NCI-H2081 treated with DMSO at 0.1 percent for 48 hours (cell line): ENCODE measurements at regions not wholly inside any gene's neighbourhood (a gene's known extent, or its start where the extent isn't known, plus 50 kb on each side); places are given as distances from the start of the nearest gene placed in this dataset.
A peak's percentile ranks its signal among the peaks of the same experiment; 100 is the strongest.

ENCODE experiments used
- DNase-seq: peaks from one replicate; lab custom pipeline; 2025; lab: John Stamatoyannopoulos, UW

- no peak for DNase-seq
Observed at GRCh38 chr13:26965952-26966700, 205.5 kb downstream of the USP12 start.

- no peak for DNase-seq
Observed at GRCh38 chr13:26964278-26965250, 204.0 kb upstream of the GPR12 start.

GRCh38 chr13:26962671-26963070, 202.1 kb upstream of the GPR12 start:
- DNase-seq = no peak

DNA sequence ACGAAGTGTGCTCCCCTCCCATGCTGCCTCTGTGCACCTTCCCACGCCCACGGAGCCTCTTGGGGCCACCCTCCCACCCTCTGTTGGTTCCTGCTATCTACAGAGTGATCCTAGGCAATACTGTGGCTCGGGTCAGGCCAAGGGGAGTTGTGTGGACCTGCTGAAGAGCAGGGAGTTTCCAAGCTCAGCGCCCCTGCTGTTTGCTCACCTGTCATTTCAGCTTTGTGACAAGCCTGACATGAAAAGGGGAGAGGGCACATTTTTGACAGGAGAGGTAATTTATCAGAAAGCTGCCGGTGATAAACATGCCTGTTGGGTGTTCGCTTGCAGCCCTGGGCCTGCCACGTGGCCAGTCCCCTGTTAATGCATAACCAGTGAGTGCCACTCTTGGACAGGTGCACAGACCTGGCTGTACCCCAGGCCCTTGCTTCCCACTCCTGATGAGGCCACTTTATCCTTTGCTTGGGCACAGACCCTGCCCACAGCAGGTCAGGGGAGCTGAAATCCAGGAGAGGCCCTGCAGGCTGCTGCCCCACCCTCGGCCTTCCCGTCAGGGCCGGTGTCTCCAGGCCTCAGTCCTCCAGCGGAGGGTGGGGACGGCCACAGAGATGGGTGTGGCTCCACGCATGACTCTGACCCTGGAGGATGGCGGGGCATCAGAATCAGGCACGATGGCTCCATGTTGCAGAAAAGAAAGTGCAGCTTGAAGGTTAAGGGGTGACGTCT, 201.5 kb upstream of the GPR12 start:
- DNase-seq = no peak

- no peak for DNase-seq
Observed at GRCh38 chr13:26957182-26957581, 196.6 kb upstream of the GPR12 start.

DNA sequence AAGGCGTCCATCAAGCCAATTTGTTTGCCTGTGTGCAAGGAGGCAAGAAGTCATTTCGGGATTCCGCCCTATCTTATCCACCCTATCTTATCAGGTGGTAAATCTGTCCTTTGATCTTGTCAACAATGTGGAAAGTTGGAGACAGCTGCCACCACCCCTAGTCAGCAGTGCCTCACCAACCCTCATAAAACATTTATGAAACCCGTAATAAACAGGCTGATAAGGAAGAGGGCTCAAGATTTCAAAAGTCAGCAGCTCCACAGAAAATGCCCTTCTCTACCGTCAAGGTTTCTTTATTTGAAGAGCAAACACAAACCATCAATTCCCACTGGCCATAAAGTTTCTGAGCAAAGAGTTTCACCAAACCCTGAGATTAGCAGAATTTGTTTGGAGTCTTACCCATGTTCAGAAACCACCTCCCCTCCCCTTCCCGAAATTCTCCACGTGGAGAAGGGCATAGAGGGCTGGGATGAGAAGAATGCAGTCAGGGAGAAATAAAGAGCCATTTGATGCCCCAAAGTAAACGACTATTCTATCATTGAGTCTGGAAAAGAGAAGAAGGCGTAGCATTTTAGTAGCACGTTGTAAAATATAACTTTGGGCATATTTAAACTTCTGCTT, 196.0 kb upstream of the GPR12 start:
- no peak for DNase-seq

GRCh38 chr13:26954976-26955375, 194.4 kb upstream of the GPR12 start:
- no peak for DNase-seq

- DNase-seq = no peak
Observed at GRCh38 chr13:26953291-26953690, 192.7 kb upstream of the GPR12 start.

GRCh38 chr13:26952551-26953143, 192.1 kb upstream of the GPR12 start:
- no peak for DNase-seq

DNA sequence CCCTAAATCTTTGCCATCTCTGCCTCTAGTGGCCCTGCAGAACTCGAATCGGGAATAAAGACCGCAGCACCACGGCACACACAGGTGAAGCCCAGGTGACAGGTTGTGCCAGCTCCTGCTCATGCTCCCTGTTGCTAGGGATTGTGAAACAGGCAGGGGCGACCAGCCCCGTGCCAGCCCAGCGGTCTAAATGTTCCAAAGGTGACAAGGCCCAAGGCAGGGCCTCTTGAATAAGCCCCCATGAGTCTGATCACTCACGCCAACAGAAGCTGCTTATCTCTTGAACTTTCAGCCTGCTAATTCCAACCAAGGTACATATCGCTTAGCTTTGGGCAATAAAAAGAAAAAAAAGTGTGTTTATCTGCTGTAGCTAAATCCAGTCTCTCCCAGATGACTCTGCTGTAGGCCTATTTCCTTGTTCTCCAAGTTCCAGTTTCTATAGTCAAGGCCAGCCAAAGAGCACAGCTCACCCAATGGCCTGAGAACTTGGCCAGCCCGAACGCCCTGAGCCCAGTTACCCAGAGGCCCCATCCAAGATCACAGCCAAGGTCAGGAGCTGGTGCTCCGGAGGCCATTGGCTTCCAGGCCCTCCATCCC, 191.1 kb upstream of the GPR12 start:
- no peak for DNase-seq

DNA sequence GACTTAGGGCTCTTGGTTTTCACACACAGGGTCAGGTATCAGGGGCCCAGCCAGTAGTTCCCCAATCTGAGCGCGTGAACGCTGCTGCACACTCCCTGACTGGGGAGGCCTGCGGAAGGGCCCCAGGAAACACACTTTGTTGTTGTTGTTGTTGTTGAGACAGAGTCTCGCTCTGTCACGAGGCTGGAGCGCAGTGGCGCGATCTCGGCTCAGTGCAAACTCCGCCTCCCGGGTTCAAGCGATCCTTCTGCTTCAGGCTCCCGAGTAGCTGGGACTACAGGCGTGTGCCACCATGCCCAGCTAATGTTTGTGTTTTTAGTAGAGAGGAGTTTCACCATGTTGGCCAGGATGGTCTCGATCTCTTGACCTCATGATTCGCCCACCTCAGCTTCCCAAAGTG, 190.4 kb upstream of the GPR12 start:
- no peak for DNase-seq

DNA sequence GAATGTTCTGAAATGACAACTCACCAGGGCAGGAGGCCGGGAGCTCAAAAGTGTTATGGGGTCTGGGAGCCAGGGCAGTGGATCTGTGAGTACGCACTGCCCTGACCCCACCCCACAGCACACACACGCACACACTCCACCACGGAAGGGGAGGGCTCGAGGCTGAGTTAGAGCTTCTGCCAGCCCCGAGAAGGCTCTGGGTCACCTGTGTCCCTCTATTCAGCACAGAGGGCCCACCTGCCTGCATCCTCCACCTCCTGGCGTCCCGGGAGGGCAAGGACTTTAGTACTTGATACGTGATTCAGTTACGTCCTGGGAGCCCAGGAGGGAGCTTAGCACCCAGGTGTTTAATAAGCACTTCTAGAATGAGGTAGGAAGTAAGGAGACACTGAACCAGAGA, 190.0 kb upstream of the GPR12 start:
- DNase-seq = no peak

GRCh38 chr13:26949701-26950502, 189.3 kb upstream of the GPR12 start:
- no peak for DNase-seq

- DNase-seq = no peak
Observed at GRCh38 chr13:26948353-26948752, 187.8 kb upstream of the GPR12 start.

DNA sequence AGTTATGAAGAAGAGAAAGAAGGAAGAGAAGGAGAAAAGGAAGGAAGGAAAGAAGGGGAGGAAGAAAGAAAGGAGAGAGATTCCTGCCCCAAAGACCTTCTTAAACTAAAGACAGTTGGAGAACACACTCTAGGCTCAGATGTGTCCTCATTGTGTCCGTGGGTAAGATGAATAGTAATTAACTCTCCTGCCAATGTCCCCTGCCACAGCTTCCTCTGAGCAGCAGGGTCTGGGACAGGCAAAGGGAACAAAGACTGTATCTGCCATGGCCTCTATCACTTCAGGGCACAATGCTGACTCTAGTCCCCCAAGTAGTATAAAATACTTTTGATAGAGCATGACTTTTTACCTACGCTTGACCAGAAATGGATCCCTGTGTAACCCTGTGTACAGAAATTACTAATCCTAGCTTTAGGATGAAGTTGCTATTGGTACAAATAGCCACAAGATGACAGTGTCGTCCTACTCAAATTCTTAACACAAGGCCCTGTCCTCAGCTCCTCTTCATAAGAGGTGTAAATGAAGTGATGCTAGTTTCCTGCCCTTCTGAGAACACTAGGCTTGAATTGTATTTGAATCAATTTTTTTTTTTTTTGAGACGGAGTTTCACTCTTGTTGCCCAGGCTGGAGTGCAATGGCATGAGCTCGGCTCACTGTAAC, 186.2 kb upstream of the GPR12 start:
- peak; percentile 5 for DNase-seq

DNA sequence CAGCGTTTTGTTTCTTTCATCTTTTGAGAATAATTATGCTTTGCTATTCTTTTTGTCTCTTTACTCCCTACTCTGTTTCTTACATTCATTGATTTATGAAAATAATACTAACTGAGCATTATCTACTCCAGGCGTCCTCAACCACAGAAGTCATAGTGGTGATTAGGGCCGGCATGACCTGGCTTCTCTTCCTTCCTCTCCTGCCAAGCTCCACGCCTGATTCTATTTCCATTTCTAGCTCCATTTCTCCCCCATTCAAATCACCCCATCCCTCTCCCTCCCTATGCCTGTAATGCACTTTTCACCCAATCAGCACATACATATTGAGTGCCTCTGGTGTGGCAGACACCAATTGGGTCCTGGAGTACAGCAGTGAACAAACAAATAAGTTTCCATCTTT, 183.2 kb upstream of the GPR12 start:
- no peak for DNase-seq

GRCh38 chr13:26942184-26942583, 181.6 kb upstream of the GPR12 start:
- DNase-seq = no peak

DNA sequence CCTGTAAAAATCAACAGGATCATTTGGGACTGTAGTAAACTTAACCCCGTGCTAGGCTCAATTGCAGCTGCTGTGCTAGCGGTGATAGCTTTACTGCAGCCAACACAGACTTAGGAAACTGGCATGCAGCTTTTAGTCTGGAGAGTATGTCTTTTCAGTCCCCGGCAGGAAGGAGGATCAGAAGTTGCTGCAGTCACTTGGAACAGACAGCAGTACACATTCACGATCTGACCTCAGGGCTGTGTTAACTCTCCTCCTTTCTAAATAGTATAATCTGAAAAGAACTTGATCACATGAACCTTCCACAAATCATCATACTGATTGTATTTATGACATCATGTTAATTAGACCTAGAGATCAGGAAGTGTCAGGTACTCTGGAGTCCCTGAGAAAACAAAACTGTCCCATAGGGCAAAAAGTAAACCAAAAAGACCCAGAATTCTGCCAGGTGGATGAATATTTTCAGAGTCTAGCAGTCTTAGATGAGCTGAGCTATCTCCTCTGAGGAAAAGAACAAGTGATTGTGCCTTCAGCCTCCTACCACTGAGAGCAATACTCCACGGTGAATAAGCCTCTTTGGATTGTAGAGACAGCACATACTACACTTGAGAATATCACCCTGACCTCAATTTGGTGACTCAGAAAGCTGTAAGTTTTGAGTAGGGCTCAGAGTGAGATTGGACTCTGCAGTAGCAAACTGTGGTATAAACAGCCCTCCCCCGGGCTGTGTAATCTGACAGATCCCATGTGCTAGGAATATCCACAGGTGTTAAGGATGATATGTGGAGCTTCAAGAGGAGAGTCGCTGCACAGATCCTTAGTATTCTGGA, 181.0 kb upstream of the GPR12 start:
- no peak for DNase-seq

- no peak for DNase-seq
Observed at GRCh38 chr13:26934096-26934495, 173.5 kb upstream of the GPR12 start.
